Mesenchymal stem cell (in vitro differentiated cells and primary cell): ENCODE measurements at regions not wholly inside any gene's neighbourhood (a gene's known extent, or its start where the extent isn't known, plus 50 kb on each side); places are given as distances from the start of the nearest gene placed in this dataset.

Experiments used
- DNase-seq: peaks from one replicate; pipeline ENCODE4 v3.0.0-alpha.2; 2013
- H2AFZ ChIP-seq: one replicate; pipeline ENCODE4 v1.6.1; 2013; ENCODE audit warnings: low read depth, mild to moderate bottlenecking, control low read depth, inconsistent platforms, low read length, moderate library complexity
- H2AK5ac ChIP-seq: 2 replicates; pipeline ENCODE4 v1.6.1; 2013; ENCODE audit warnings: low read length, moderate library complexity, mild to moderate bottlenecking, inconsistent platforms; ENCODE audit not compliant: severe bottlenecking
- H2BK120ac ChIP-seq: one replicate; pipeline ENCODE4 v1.6.1; 2013; ENCODE audit warnings: low read depth, mild to moderate bottlenecking, inconsistent platforms, low read length, moderate library complexity
- H2BK12ac ChIP-seq, 2 experiments: one replicate each; pipeline ENCODE4 v1.6.1; 2013; ENCODE audit warnings: inconsistent platforms in 2 of 2, low read length in 2 of 2, mild to moderate bottlenecking in 2 of 2, moderate library complexity in 2 of 2, control low read depth in 1 of 2
- H2BK15ac ChIP-seq: one replicate; pipeline ENCODE4 v1.6.1; 2013; ENCODE audit warnings: mild to moderate bottlenecking, low read depth, inconsistent platforms; ENCODE audit not compliant: poor library complexity, severe bottlenecking
- H2BK5ac ChIP-seq: 2 replicates; pipeline ENCODE4 v1.6.1; 2013; ENCODE audit warnings: low read depth, mild to moderate bottlenecking, low read length, control low read depth, inconsistent platforms; ENCODE audit not compliant: poor library complexity, severe bottlenecking
- H3K14ac ChIP-seq, 2 experiments: one replicate each; pipeline ENCODE4 v1.6.1; 2013; ENCODE audit warnings: inconsistent platforms in 2 of 2, low read length in 2 of 2, control low read depth in 1 of 2, mild to moderate bottlenecking in 1 of 2, moderate library complexity in 1 of 2
- H3K18ac ChIP-seq, 2 experiments: one replicate each; pipeline ENCODE4 v1.6.1; 2013; ENCODE audit warnings: inconsistent platforms in 2 of 2, low read length in 2 of 2, control low read depth in 1 of 2, low read depth in 1 of 2, mild to moderate bottlenecking in 1 of 2
- H3K23ac ChIP-seq, 2 experiments: one replicate each; pipeline ENCODE4 v1.6.1; 2013; ENCODE audit warnings: inconsistent platforms in 2 of 2, low read length in 2 of 2, mild to moderate bottlenecking in 2 of 2, moderate library complexity in 2 of 2, control low read depth in 1 of 2
- H3K27ac ChIP-seq: 2 replicates; pipeline ENCODE4 v1.5.1; 2013; ENCODE audit warnings: mild to moderate bottlenecking, moderate library complexity, low read length, control low read depth, inconsistent platforms; ENCODE audit not compliant: poor library complexity, severe bottlenecking
- H3K27me3 ChIP-seq, 2 experiments: 2 replicates each; pipeline versions ENCODE4 v1.6.1 to v1.7.0; 2013; ENCODE audit warnings: low read length in 2 of 2, mild to moderate bottlenecking in 2 of 2, moderate library complexity in 2 of 2, control low read depth in 1 of 2, inconsistent platforms in 1 of 2; ENCODE audit not compliant: control insufficient read depth in 1 of 2, insufficient read depth in 1 of 2
- H3K36me3 ChIP-seq, 2 experiments: 2 replicates each; pipeline versions ENCODE4 v1.6.1 to v1.7.0; 2013; ENCODE audit warnings: low read length in 2 of 2, control low read depth in 1 of 2, inconsistent platforms in 1 of 2, low read depth in 1 of 2, mild to moderate bottlenecking in 1 of 2; ENCODE audit not compliant: insufficient read depth in 2 of 2, control insufficient read depth in 1 of 2
- H3K4ac ChIP-seq, 2 experiments: one replicate each; pipeline ENCODE4 v1.6.1; 2013; ENCODE audit warnings: inconsistent platforms in 2 of 2, low read length in 2 of 2, mild to moderate bottlenecking in 2 of 2, moderate library complexity in 2 of 2, control low read depth in 1 of 2, low read depth in 1 of 2
- H3K4me1 ChIP-seq: 2 replicates; pipeline ENCODE4 v1.6.1; 2013; ENCODE audit warnings: low read depth, low read length, control low read depth; ENCODE audit not compliant: control insufficient read depth, insufficient read depth
- H3K4me2 ChIP-seq: 2 replicates; pipeline ENCODE4 v1.6.1; 2013; ENCODE audit warnings: low read length, mild to moderate bottlenecking, inconsistent platforms; ENCODE audit not compliant: poor library complexity, severe bottlenecking
- H3K4me3 ChIP-seq, 2 experiments: 2 replicates each; pipeline versions ENCODE4 v1.5.1 to v1.7.0; 2013; ENCODE audit warnings: low read length in 2 of 2, mild to moderate bottlenecking in 2 of 2, control low read depth in 1 of 2, low read depth in 1 of 2; ENCODE audit not compliant: insufficient read depth in 1 of 2
- H3K79me1 ChIP-seq: replicated peaks from 2 replicates; pipeline ENCODE4 v1.6.1; 2013; ENCODE audit warnings: mild to moderate bottlenecking, control low read depth, low read length, inconsistent platforms; ENCODE audit not compliant: poor library complexity, severe bottlenecking
- H3K9ac ChIP-seq: 2 replicates; pipeline ENCODE4 v1.7.0; 2013; ENCODE audit warnings: mild to moderate bottlenecking, low read length, moderate library complexity
- H3K9me3 ChIP-seq: 2 replicates; pipeline ENCODE4 v1.7.0; 2013; ENCODE audit warnings: mild to moderate bottlenecking, low read length; ENCODE audit not compliant: control insufficient read depth
- H4K8ac ChIP-seq: one replicate; pipeline ENCODE4 v1.6.1; 2013; ENCODE audit warnings: inconsistent platforms, mild to moderate bottlenecking, low read length, moderate library complexity
- H4K91ac ChIP-seq: one replicate; pipeline ENCODE4 v1.6.1; 2013; ENCODE audit warnings: mild to moderate bottlenecking, low read length, inconsistent platforms
- WGBS: methylation state at CpG from one replicate; pipeline ENCODE4 v1.1.7; 2013; ENCODE audit warnings: mixed read lengths; 5-methylcytosine and 5-hydroxymethylcytosine counted together

- Histone ChIP-seq H3K36me3 (no peaks in the 10 kb centered on the region), H2AFZ (no peak overlapping the region), H3K4me2 (no peak overlapping the region), H2BK12ac (no peak overlapping the region), H3K4me3 (no peak overlapping the region), H2BK120ac (no peak overlapping the region), H2BK15ac (no peak overlapping the region), H3K4me1 (no peaks in the 10 kb centered on the region), H3K27me3 (peaks cover 0 to 32% of the 10 kb centered on the region in 2 experiments), H3K79me1 (no peaks in the 10 kb centered on the region), H3K4ac (no peak overlapping the region), H4K91ac (no peak overlapping the region), H3K14ac (no peak overlapping the region), H2AK5ac (no peak overlapping the region), H3K23ac (no peak overlapping the region), H4K8ac (no peak overlapping the region), H3K9me3 (no peaks in the 10 kb centered on the region), H3K27ac (no peak overlapping the region), H3K18ac (no peak overlapping the region), H2BK5ac (no peak overlapping the region), H3K9ac (no peak overlapping the region)
- DNase-seq, result no peak
- whole genome bisulfite sequencing, result 80% methylated on average over 2 of the region's 2 CpGs
Observed at GRCh38 chr17:34122515-34122914, 132.6 kb upstream of the CCL2 start.

- no peaks in the 10 kb centered on the region for H3K36me3 ChIP-seq
- DNase-seq, result no peak
- H2BK5ac ChIP-seq, result no peak overlapping the region
- no peak overlapping the region for H2BK12ac ChIP-seq
- H3K14ac ChIP-seq, result no peak overlapping the region
- H2AFZ ChIP-seq, result no peak overlapping the region
- H3K4me2 ChIP-seq, result no peak overlapping the region
- no peak overlapping the region for H3K4me3 ChIP-seq
- no peak overlapping the region for H3K18ac ChIP-seq
- WGBS, result 79% methylated on average over 6 of the region's 6 CpGs
- peaks cover 0 to 40% of the 10 kb centered on the region in 2 experiments for H3K27me3 ChIP-seq
- H3K4me1 ChIP-seq, result no peaks in the 10 kb centered on the region
- H2BK120ac ChIP-seq, result no peak overlapping the region
- no peaks in the 10 kb centered on the region for H3K9me3 ChIP-seq
- H2BK15ac ChIP-seq, result no peak overlapping the region
- no peak overlapping the region for H3K4ac ChIP-seq
- no peak overlapping the region for H4K8ac ChIP-seq
- no peak overlapping the region for H2AK5ac ChIP-seq
- H3K79me1 ChIP-seq, result no peaks in the 10 kb centered on the region
- no peak overlapping the region for H3K23ac ChIP-seq
- no peak overlapping the region for H3K27ac ChIP-seq
- no peak overlapping the region for H3K9ac ChIP-seq
- no peak overlapping the region for H4K91ac ChIP-seq
Observed at GRCh38 chr17:34125010-34125409, 130.1 kb upstream of the CCL2 start.

- H3K79me1 ChIP-seq, result no peaks in the 10 kb centered on the region
- H2BK120ac ChIP-seq, result no peak overlapping the region
- H3K14ac ChIP-seq, result no peak overlapping the region
- H4K91ac ChIP-seq, result no peak overlapping the region
- no peak overlapping the region for H3K9ac ChIP-seq
- no peak for DNase-seq
- H4K8ac ChIP-seq, result no peak overlapping the region
- H3K9me3 ChIP-seq, result no peaks in the 10 kb centered on the region
- whole genome bisulfite sequencing, result 89% methylated on average over 1 of the region's 3 CpGs
- no peak overlapping the region for H3K4me3 ChIP-seq
- no peak overlapping the region for H2BK5ac ChIP-seq
- H3K18ac ChIP-seq, result no peak overlapping the region
- H3K4ac ChIP-seq, result no peak overlapping the region
- H2BK15ac ChIP-seq, result no peak overlapping the region
- H2AK5ac ChIP-seq, result no peak overlapping the region
- H2BK12ac ChIP-seq, result no peak overlapping the region
- no peaks in the 10 kb centered on the region for H3K4me1 ChIP-seq
- H3K23ac ChIP-seq, result no peak overlapping the region
- no peak overlapping the region for H2AFZ ChIP-seq
- H3K27ac ChIP-seq, result no peak overlapping the region
- H3K4me2 ChIP-seq, result no peak overlapping the region
- H3K36me3 ChIP-seq, result no peaks in the 10 kb centered on the region
- peaks cover 0 to 49% of the 10 kb centered on the region in 2 experiments for H3K27me3 ChIP-seq
Observed at GRCh38 chr17:34125921-34126320, 129.2 kb upstream of the CCL2 start.

GRCh38 chr17:34126496-34126895 is 128.6 kb upstream of the CCL2 start:
- 86% methylated on average over 7 of the region's 7 CpGs for whole genome bisulfite sequencing
- Histone ChIP-seq H2BK12ac (no peak overlapping the region), H2BK15ac (no peak overlapping the region), H2BK120ac (no peak overlapping the region), H2AFZ (no peak overlapping the region), H2BK5ac (no peak overlapping the region), H3K36me3 (no peaks in the 10 kb centered on the region), H3K79me1 (no peaks in the 10 kb centered on the region), H3K23ac (no peak overlapping the region), H3K4me3 (no peak overlapping the region), H3K18ac (no peak overlapping the region), H3K9me3 (no peaks in the 10 kb centered on the region), H4K91ac (no peak overlapping the region), H3K4ac (no peak overlapping the region), H3K4me2 (no peak overlapping the region), H3K27ac (no peak overlapping the region), H2AK5ac (no peak overlapping the region), H3K9ac (no peak overlapping the region), H3K14ac (no peak overlapping the region), H3K27me3 (peaks cover 0 to 49% of the 10 kb centered on the region in 2 experiments), H4K8ac (no peak overlapping the region), H3K4me1 (no peaks in the 10 kb centered on the region)
- no peak for DNase-seq
